Activated T-helper 2 cell treated with anti-CD3 and anti-CD28 coated beads, Interferon-gamma antibody, Interleukin-2, Interleukin-4, amounts not matched to agents 10 μg/mL and 5 μg/mL and 100 μg/mL, durations not matched to agents 14 hours and 24 hours and 36 hours (primary cell): ENCODE measurements at regions not wholly inside any gene's neighbourhood (a gene's known extent, or its start where the extent isn't known, plus 50 kb on each side); places are given as distances from the start of the nearest gene placed in this dataset.

Source experiments
- DNase-seq: peaks from one replicate; pipeline ENCODE4 v3.0.0; 2021; ENCODE audit warnings: low spot score
- H3K27ac Mint-ChIP-seq: one replicate; pipeline ENCODE4 v1.8.0; 2021; ENCODE audit warnings: mixed read lengths
- H3K27me3 Mint-ChIP-seq: one replicate; pipeline ENCODE4 v1.8.0; 2021; ENCODE audit warnings: low read depth, mixed read lengths
- H3K36me3 Mint-ChIP-seq: one replicate; pipeline ENCODE4 v1.8.0; 2021; ENCODE audit warnings: low read depth, mixed read lengths
- H3K4me1 Mint-ChIP-seq: one replicate; pipeline ENCODE4 v1.8.0; 2021; ENCODE audit warnings: low read depth, mixed read lengths
- H3K4me3 Mint-ChIP-seq: one replicate; pipeline ENCODE4 v1.8.0; 2021; ENCODE audit warnings: low read depth, mild to moderate bottlenecking, moderate library complexity, mixed read lengths
- H3K9me3 Mint-ChIP-seq: one replicate; pipeline ENCODE4 v1.8.0; 2021; ENCODE audit warnings: mixed read lengths
- intact Hi-C: fragments of 100-400 bp; cut with micrococcal nuclease; formaldehyde crosslinking; loops from one replicate; pipeline ENCODE4 v1.15.1; 2023

GRCh38 chr2:133768256-133768655, 200.0 kb upstream of the NCKAP5 start:
- no peak for DNase-seq
- Mint-ChIP-seq H3K9me3 (no peaks in the 10 kb centered on the region), H3K4me3 (no peak overlapping the region), H3K36me3 (no peaks in the 10 kb centered on the region), H3K27ac (no peak overlapping the region), H3K27me3 (no peaks in the 10 kb centered on the region), H3K4me1 (no peaks in the 10 kb centered on the region)
- intact Hi-C loops: no loop called here

- Mint-ChIP-seq H3K27me3 (no peaks in the 10 kb centered on the region), H3K4me3 (no peak overlapping the region), H3K27ac (no peak overlapping the region), H3K36me3 (no peaks in the 10 kb centered on the region), H3K9me3 (no peaks in the 10 kb centered on the region), H3K4me1 (no peaks in the 10 kb centered on the region)
- no peak for DNase-seq
- intact Hi-C loops: no loop called here
Observed at GRCh38 chr2:133768658-133769435, 200.6 kb upstream of the NCKAP5 start.

GRCh38 chr2:133773854-133774653, 205.8 kb upstream of the NCKAP5 start:
- no peaks in the 10 kb centered on the region for H3K4me1 Mint-ChIP-seq
- no peak overlapping the region for H3K4me3 Mint-ChIP-seq
- no peaks in the 10 kb centered on the region for H3K9me3 Mint-ChIP-seq
- intact Hi-C loops: no loop called here
- no peaks in the 10 kb centered on the region for H3K36me3 Mint-ChIP-seq
- DNase-seq: no peak
- no peaks in the 10 kb centered on the region for H3K27me3 Mint-ChIP-seq
- H3K27ac Mint-ChIP-seq: no peak overlapping the region

GRCh38 chr2:133774654-133775015, 206.4 kb upstream of the NCKAP5 start:
- Mint-ChIP-seq H3K4me3 (no peak overlapping the region), H3K36me3 (no peaks in the 10 kb centered on the region), H3K9me3 (no peaks in the 10 kb centered on the region), H3K27me3 (no peaks in the 10 kb centered on the region), H3K27ac (no peak overlapping the region), H3K4me1 (no peaks in the 10 kb centered on the region)
- intact Hi-C loops: no loop called here
- DNase-seq: no peak

GRCh38 chr2:133776936-133777573, 208.8 kb upstream of the NCKAP5 start:
- intact Hi-C loops: no loop called here
- Mint-ChIP-seq H3K9me3 (no peaks in the 10 kb centered on the region), H3K4me3 (no peak overlapping the region), H3K36me3 (no peaks in the 10 kb centered on the region), H3K4me1 (no peaks in the 10 kb centered on the region), H3K27ac (no peak overlapping the region), H3K27me3 (no peaks in the 10 kb centered on the region)
- DNase-seq: no peak

- Mint-ChIP-seq H3K27ac (no peak overlapping the region), H3K4me1 (no peaks in the 10 kb centered on the region), H3K27me3 (no peaks in the 10 kb centered on the region), H3K4me3 (no peak overlapping the region), H3K9me3 (no peaks in the 10 kb centered on the region), H3K36me3 (no peaks in the 10 kb centered on the region)
- DNase-seq: no peak
- intact Hi-C loops: no loop called here
Observed at GRCh38 chr2:133777574-133777960, 209.3 kb upstream of the NCKAP5 start.

- no peaks in the 10 kb centered on the region for H3K36me3 Mint-ChIP-seq
- no peak for DNase-seq
- H3K9me3 Mint-ChIP-seq: no peaks in the 10 kb centered on the region
- intact Hi-C loops: no loop called here
- no peak overlapping the region for H3K4me3 Mint-ChIP-seq
- H3K4me1 Mint-ChIP-seq: no peaks in the 10 kb centered on the region
- no peaks in the 10 kb centered on the region for H3K27me3 Mint-ChIP-seq
- no peak overlapping the region for H3K27ac Mint-ChIP-seq
Observed at GRCh38 chr2:133780099-133780996, 212.1 kb upstream of the NCKAP5 start.

GRCh38 chr2:133780997-133781513, 212.8 kb upstream of the NCKAP5 start:
- Mint-ChIP-seq H3K4me3 (no peak overlapping the region), H3K4me1 (no peaks in the 10 kb centered on the region), H3K9me3 (no peaks in the 10 kb centered on the region), H3K27ac (no peak overlapping the region), H3K27me3 (no peaks in the 10 kb centered on the region), H3K36me3 (no peaks in the 10 kb centered on the region)
- no peak for DNase-seq
- intact Hi-C loops: no loop called here

- no peaks in the 10 kb centered on the region for H3K27me3 Mint-ChIP-seq
- H3K36me3 Mint-ChIP-seq: no peaks in the 10 kb centered on the region
- H3K27ac Mint-ChIP-seq: no peak overlapping the region
- intact Hi-C loops: no loop called here
- H3K9me3 Mint-ChIP-seq: no peaks in the 10 kb centered on the region
- H3K4me3 Mint-ChIP-seq: no peak overlapping the region
- DNase-seq: no peak
- no peaks in the 10 kb centered on the region for H3K4me1 Mint-ChIP-seq
Observed at GRCh38 chr2:133787207-133787606, 218.9 kb upstream of the NCKAP5 start.

GRCh38 chr2:133787651-133788050, 219.4 kb upstream of the NCKAP5 start:
- Mint-ChIP-seq H3K27ac (no peak overlapping the region), H3K36me3 (no peaks in the 10 kb centered on the region), H3K4me3 (no peak overlapping the region), H3K9me3 (no peaks in the 10 kb centered on the region), H3K4me1 (no peaks in the 10 kb centered on the region), H3K27me3 (no peaks in the 10 kb centered on the region)
- DNase-seq: no peak
- intact Hi-C loops: no loop called here

GRCh38 chr2:133788386-133788785, 220.1 kb upstream of the NCKAP5 start:
- no peak for DNase-seq
- no peaks in the 10 kb centered on the region for H3K9me3 Mint-ChIP-seq
- H3K4me3 Mint-ChIP-seq: no peak overlapping the region
- no peak overlapping the region for H3K27ac Mint-ChIP-seq
- no peaks in the 10 kb centered on the region for H3K27me3 Mint-ChIP-seq
- intact Hi-C loops: no loop called here
- H3K4me1 Mint-ChIP-seq: no peaks in the 10 kb centered on the region
- H3K36me3 Mint-ChIP-seq: no peaks in the 10 kb centered on the region

- Mint-ChIP-seq H3K27me3 (no peaks in the 10 kb centered on the region), H3K9me3 (peaks cover 7% of the 10 kb centered on the region), H3K27ac (no peak overlapping the region), H3K4me1 (no peaks in the 10 kb centered on the region), H3K4me3 (no peak overlapping the region), H3K36me3 (no peaks in the 10 kb centered on the region)
- DNase-seq: no peak
- intact Hi-C loops: no loop called here
Observed at GRCh38 chr2:133789743-133790142, 221.5 kb upstream of the NCKAP5 start.
